Left cardiac atrium (tissue), 4 donors: ENCODE measurements at regions not wholly inside any gene's neighbourhood (a gene's known extent, or its start where the extent isn't known, plus 50 kb on each side); places are given as distances from the start of the nearest gene placed in this dataset.

Source experiments
- ATAC-seq, 2 donors: fragments of 200-7000 bp; cut with Tn5 transposase; one replicate each; pipeline ENCODE4 v1.9.1; 2020; ENCODE audit warnings: mild to moderate bottlenecking in 2 of 2, moderate library complexity in 2 of 2
- DNase-seq: peaks from one replicate; pipeline ENCODE4 v3.0.0-alpha.2; 2020
- intact Hi-C, 2 donors: fragments of 100-400 bp; cut with DNase I; formaldehyde crosslinking; loops; one replicate each; pipeline versions ENCODE4 v1.14.1 to v1.15.1; 2022 to 2023
- donor health status: DM: no; HTN: yes; CAD: no.
- donor health status: DM: no; HTN: yes; CAD: no; lungs with severe emphysema.
- donor health status: DM: yes; HTN: yes; CAD: no.
- donor health status: Dilated cardiomyopathy.

GRCh38 chr2:173607606-173608311 lies 253.1 kb downstream of the CDCA7 start:
- ATAC-seq: peak in 1 of 2 donors; percentile 67
- intact Hi-C loops: no loop called here
- DNase-seq: no peak

- ATAC-seq (no peak), DNase-seq (no peak)
- intact Hi-C loops: no loop called here
Measured at GRCh38 chr2:173611121-173611520, 256.4 kb downstream of the CDCA7 start.

GRCh38 chr2:173612354-173612753 lies 257.7 kb downstream of the CDCA7 start:
- DNase-seq (no peak), ATAC-seq (no peak)
- intact Hi-C loops: no loop called here

GRCh38 chr2:173613386-173613785 lies 258.7 kb downstream of the CDCA7 start:
- no peak for DNase-seq
- intact Hi-C loops: no loop called here
- no peak for ATAC-seq

- intact Hi-C loops: no loop called here
- DNase-seq (no peak), ATAC-seq (no peak)
Measured at GRCh38 chr2:173614265-173614930, 259.7 kb downstream of the CDCA7 start.

GRCh38 chr2:173623438-173624319 lies 269.0 kb downstream of the CDCA7 start:
- ATAC-seq (no peak), DNase-seq (no peak)
- intact Hi-C loops: no loop called here

GRCh38 chr2:173625315-173625714 lies 270.6 kb downstream of the CDCA7 start:
- DNase-seq (no peak), ATAC-seq (no peak)
- intact Hi-C loops: no loop called here

GRCh38 chr2:173629076-173629475 lies 274.4 kb downstream of the CDCA7 start:
- intact Hi-C loops: no loop called here
- ATAC-seq (no peak), DNase-seq (no peak)

- ATAC-seq (peak in 1 of 2 donors; percentile 39), DNase-seq (no peak)
- intact Hi-C loops: no loop called here
Measured at GRCh38 chr2:173630425-173631126, 275.9 kb downstream of the CDCA7 start.

- DNase-seq: no peak
- ATAC-seq: peak; percentile 23 to 83
- intact Hi-C loops: no loop called here
Measured at GRCh38 chr2:173631127-173631460, 276.4 kb downstream of the CDCA7 start.

GRCh38 chr2:173644146-173644545 lies 289.5 kb downstream of the CDCA7 start:
- ATAC-seq (no peak), DNase-seq (no peak)
- intact Hi-C loops: no loop called here

- DNase-seq: no peak
- peak in 1 of 2 donors; percentile 50 for ATAC-seq
- intact Hi-C loops: no loop called here
Measured at GRCh38 chr2:173647681-173648311, 293.1 kb downstream of the CDCA7 start.

- ATAC-seq (no peak), DNase-seq (no peak)
- intact Hi-C loops: no loop called here
Measured at GRCh38 chr2:173648816-173649215, 294.1 kb downstream of the CDCA7 start.

- intact Hi-C loops: no loop called here
- DNase-seq: no peak
- peak in 1 of 2 donors; percentile 30 for ATAC-seq
Measured at GRCh38 chr2:173649527-173650219, 295.0 kb downstream of the CDCA7 start.

- intact Hi-C loops: no loop called here
- ATAC-seq: no peak
Measured at GRCh38 chr2:173651891-173652290, 297.2 kb downstream of the CDCA7 start.

GRCh38 chr2:173652311-173652710 lies 297.6 kb downstream of the CDCA7 start:
- ATAC-seq (no peak), DNase-seq (no peak)
- intact Hi-C loops: no loop called here

More at GRCh38 chr2:173651891-173652290, 297.2 kb downstream of the CDCA7 start:
- DNase-seq: no peak

GRCh38 chr2:173652767-173653431 lies 298.2 kb downstream of the CDCA7 start:
- ATAC-seq (peak in 1 of 2 donors; percentile 72), DNase-seq (no peak)
- intact Hi-C loops: no loop called here

GRCh38 chr2:173653432-173653805 lies 298.7 kb downstream of the CDCA7 start:
- no peak for DNase-seq
- intact Hi-C loops: no loop called here
- no peak for ATAC-seq
